Neural cell (in vitro differentiated cells): ENCODE measurements at regions not wholly inside any gene's neighbourhood (a gene's known extent, or its start where the extent isn't known, plus 50 kb on each side); places are given as distances from the start of the nearest gene placed in this dataset.

Experiments used
- EP300 ChIP-seq: fragments of 450-650 bp; conservative IDR thresholded peaks from 2 replicates; pipeline ENCODE4 v1.6.1; 2014; ENCODE audit warnings: antibody characterized with exemption, mild to moderate bottlenecking, moderate library complexity; ENCODE audit not compliant: poor library complexity, severe bottlenecking
- EZH2 ChIP-seq: fragments of 200-600, 300-800 bp; shearing (Covaris generic), sonication (generic); IDR thresholded peaks from 2 replicates; pipeline ENCODE4 v1.6.1; 2014; ENCODE audit warnings: antibody characterized with exemption, low read length, borderline replicate concordance, mild to moderate bottlenecking; ENCODE audit not compliant: insufficient read depth, poor library complexity, severe bottlenecking
- MXI1 ChIP-seq: fragments of 450-650 bp; conservative IDR thresholded peaks from 2 replicates; pipeline ENCODE4 v1.6.1; 2014; ENCODE audit warnings: antibody characterized with exemption, mild to moderate bottlenecking; ENCODE audit not compliant: poor library complexity, severe bottlenecking
- POLR2AphosphoS5 ChIP-seq: IDR thresholded peaks from 2 replicates; pipeline ENCODE4 v1.6.1; 2012
- RAD21 ChIP-seq: fragments of 450-650 bp; conservative IDR thresholded peaks from 2 replicates; pipeline ENCODE4 v1.6.1; 2014; ENCODE audit warnings: antibody characterized with exemption, mild to moderate bottlenecking, moderate library complexity
- SMC3 ChIP-seq: fragments of 450-650 bp; conservative IDR thresholded peaks from 2 replicates; pipeline ENCODE4 v1.6.1; 2014; ENCODE audit warnings: antibody characterized with exemption, mild to moderate bottlenecking, moderate library complexity; ENCODE audit not compliant: poor library complexity
- TAF1 ChIP-seq: IDR thresholded peaks from 2 replicates; pipeline ENCODE4 v1.6.1; 2012; ENCODE audit warnings: low read depth
- TF ChIP-seq, protein P1 (sequence below): fragments of 450-650 bp; IDR thresholded peaks from 2 replicates; pipeline ENCODE4 v1.5.1; 2014; ENCODE audit warnings: antibody characterized with exemption, mild to moderate bottlenecking, moderate library complexity; ENCODE audit not compliant: poor library complexity, severe bottlenecking
- TF ChIP-seq, protein P2 (sequence below): IDR thresholded peaks from 2 replicates; pipeline ENCODE4 v1.6.1; 2012; ENCODE audit warnings: borderline replicate concordance

DNA sequence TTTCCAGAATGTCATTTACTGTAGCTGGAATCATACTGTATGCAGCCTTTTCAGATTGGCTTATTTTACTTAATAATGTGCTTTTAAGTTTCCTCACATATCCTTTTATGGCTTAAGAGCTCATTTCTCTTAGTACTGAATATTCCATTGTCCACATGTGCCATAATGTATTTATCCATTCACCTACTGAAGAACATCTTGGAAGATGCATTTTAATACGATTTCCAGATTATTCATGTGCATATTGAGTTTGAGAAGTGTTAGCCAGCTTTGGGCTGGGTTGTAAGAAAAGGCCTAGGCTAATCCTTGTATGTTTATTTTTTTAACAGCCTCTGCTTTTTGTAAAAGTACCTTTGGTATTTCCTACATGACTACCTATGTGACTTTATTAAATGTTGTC lies 109.3 kb upstream of the MDFIC start:
- TF ChIP-seq, protein P1, sequence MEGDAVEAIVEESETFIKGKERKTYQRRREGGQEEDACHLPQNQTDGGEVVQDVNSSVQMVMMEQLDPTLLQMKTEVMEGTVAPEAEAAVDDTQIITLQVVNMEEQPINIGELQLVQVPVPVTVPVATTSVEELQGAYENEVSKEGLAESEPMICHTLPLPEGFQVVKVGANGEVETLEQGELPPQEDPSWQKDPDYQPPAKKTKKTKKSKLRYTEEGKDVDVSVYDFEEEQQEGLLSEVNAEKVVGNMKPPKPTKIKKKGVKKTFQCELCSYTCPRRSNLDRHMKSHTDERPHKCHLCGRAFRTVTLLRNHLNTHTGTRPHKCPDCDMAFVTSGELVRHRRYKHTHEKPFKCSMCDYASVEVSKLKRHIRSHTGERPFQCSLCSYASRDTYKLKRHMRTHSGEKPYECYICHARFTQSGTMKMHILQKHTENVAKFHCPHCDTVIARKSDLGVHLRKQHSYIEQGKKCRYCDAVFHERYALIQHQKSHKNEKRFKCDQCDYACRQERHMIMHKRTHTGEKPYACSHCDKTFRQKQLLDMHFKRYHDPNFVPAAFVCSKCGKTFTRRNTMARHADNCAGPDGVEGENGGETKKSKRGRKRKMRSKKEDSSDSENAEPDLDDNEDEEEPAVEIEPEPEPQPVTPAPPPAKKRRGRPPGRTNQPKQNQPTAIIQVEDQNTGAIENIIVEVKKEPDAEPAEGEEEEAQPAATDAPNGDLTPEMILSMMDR = no peak
- TF ChIP-seq POLR2AphosphoS5 (no peak), EP300 (no peak), EZH2 (no peak), MXI1 (no peak), TAF1 (no peak), SMC3 (no peak), RAD21 (no peak)
- TF ChIP-seq, protein P2, sequence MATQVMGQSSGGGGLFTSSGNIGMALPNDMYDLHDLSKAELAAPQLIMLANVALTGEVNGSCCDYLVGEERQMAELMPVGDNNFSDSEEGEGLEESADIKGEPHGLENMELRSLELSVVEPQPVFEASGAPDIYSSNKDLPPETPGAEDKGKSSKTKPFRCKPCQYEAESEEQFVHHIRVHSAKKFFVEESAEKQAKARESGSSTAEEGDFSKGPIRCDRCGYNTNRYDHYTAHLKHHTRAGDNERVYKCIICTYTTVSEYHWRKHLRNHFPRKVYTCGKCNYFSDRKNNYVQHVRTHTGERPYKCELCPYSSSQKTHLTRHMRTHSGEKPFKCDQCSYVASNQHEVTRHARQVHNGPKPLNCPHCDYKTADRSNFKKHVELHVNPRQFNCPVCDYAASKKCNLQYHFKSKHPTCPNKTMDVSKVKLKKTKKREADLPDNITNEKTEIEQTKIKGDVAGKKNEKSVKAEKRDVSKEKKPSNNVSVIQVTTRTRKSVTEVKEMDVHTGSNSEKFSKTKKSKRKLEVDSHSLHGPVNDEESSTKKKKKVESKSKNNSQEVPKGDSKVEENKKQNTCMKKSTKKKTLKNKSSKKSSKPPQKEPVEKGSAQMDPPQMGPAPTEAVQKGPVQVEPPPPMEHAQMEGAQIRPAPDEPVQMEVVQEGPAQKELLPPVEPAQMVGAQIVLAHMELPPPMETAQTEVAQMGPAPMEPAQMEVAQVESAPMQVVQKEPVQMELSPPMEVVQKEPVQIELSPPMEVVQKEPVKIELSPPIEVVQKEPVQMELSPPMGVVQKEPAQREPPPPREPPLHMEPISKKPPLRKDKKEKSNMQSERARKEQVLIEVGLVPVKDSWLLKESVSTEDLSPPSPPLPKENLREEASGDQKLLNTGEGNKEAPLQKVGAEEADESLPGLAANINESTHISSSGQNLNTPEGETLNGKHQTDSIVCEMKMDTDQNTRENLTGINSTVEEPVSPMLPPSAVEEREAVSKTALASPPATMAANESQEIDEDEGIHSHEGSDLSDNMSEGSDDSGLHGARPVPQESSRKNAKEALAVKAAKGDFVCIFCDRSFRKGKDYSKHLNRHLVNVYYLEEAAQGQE = no peak
